Endothelial cell of umbilical vein (primary cell): ENCODE measurements at regions not wholly inside any gene's neighbourhood (a gene's known extent, or its start where the extent isn't known, plus 50 kb on each side); places are given as distances from the start of the nearest gene placed in this dataset.
A peak's percentile ranks its signal among the peaks of the same experiment; 100 is the strongest.

Experiments used
- BruUV-seq: library from RNA; stranded (reverse); fragments of 400-500 nt; replicated peaks from 2 replicates; lab custom pipeline; 2021; lab: Mats Ljungman, UMichigan
- CTCF ChIA-PET: fragments of 300-600, 350-600 bp; sonication (Branson Sonifier 250); formaldehyde crosslinking; loops from one replicate; lab custom pipeline; 2021; ENCODE audit warnings: antibody characterized with exemption, inconsistent platforms; lab: Charles Lee
- POLR2A ChIA-PET: fragments of 300-600, 350-600 bp; sonication (Branson Sonifier 250); formaldehyde crosslinking; loops from one replicate; lab custom pipeline; 2021; ENCODE audit warnings: antibody characterized with exemption, inconsistent platforms; lab: Charles Lee
- DNase-seq: peaks from one replicate; pipeline ENCODE4 v3.0.0-alpha.2; 2011; ENCODE audit warnings: low read depth, low spot score
- FAIRE-seq: peaks from 2 replicates; lab custom pipeline; 2011; peaks lifted over from hg19 to GRCh38; lab: Jason Lieb, UNC
- H2AFZ ChIP-seq: 2 replicates; pipeline ENCODE4 v1.6.0; 2012; ENCODE audit warnings: low read depth, low read length, control low read depth, inconsistent platforms
- H3K27ac ChIP-seq: 2 replicates; pipeline ENCODE4 v1.5.1; 2011; ENCODE audit warnings: low read depth, mild to moderate bottlenecking, control low read depth, low read length, moderate library complexity; ENCODE audit not compliant: insufficient read depth
- H3K27me3 ChIP-seq, 2 experiments: 2 replicates each; pipeline versions ENCODE4 v1.6.0 to v1.6.1; 2011; ENCODE audit warnings: low read length in 2 of 2, mixed read lengths in 1 of 2; ENCODE audit not compliant: control insufficient read depth in 2 of 2, insufficient read depth in 2 of 2
- H3K36me3 ChIP-seq, 2 experiments: 2 replicates in 1 of 2; 3 replicates in 1 of 2; pipeline ENCODE4 v1.5.1; 2011; ENCODE audit warnings: low read length in 2 of 2, mild to moderate bottlenecking in 1 of 2, moderate library complexity in 1 of 2; ENCODE audit not compliant: control insufficient read depth in 2 of 2, insufficient read depth in 2 of 2; ENCODE audit errors: extremely low read depth in 1 of 2
- H3K4me1 ChIP-seq: 3 replicates; pipeline ENCODE4 v1.5.1; 2011; ENCODE audit warnings: mild to moderate bottlenecking, low read length; ENCODE audit not compliant: control insufficient read depth, insufficient read depth; ENCODE audit errors: extremely low read depth
- H3K4me2 ChIP-seq: 2 replicates; pipeline ENCODE4 v1.6.1; 2011; ENCODE audit warnings: low read length, control low read depth, mixed read lengths; ENCODE audit not compliant: insufficient read depth
- H3K4me3 ChIP-seq, 3 experiments: fragments of 200-600 bp in 1 of 3; sonication (generic), shearing (Covaris generic) in 1 of 3; replicated peaks in 1 of 3; 2 replicates each; pipeline ENCODE4 v1.5.1; 2011 to 2016; ENCODE audit warnings: control low read depth in 3 of 3, low read length in 3 of 3, mild to moderate bottlenecking in 2 of 3, inconsistent platforms in 1 of 3, low read depth in 1 of 3, moderate library complexity in 1 of 3; ENCODE audit not compliant: insufficient read depth in 1 of 3
- H3K79me2 ChIP-seq: 2 replicates; pipeline ENCODE4 v1.6.0; 2012; ENCODE audit warnings: low read length, inconsistent platforms; ENCODE audit not compliant: control insufficient read depth, insufficient read depth
- H3K9ac ChIP-seq: replicated peaks from 2 replicates; pipeline ENCODE3; 2011; ENCODE audit warnings: low read length, control low read depth; ENCODE audit not compliant: insufficient read depth; ENCODE audit errors: extremely low read depth
- H3K9me1 ChIP-seq: replicated peaks from 3 replicates; pipeline ENCODE4 v1.6.0; 2011; ENCODE audit warnings: mild to moderate bottlenecking, low read length; ENCODE audit not compliant: control insufficient read depth, insufficient read depth; ENCODE audit errors: extremely low read depth
- H3K9me3 ChIP-seq: replicated peaks from 2 replicates; pipeline ENCODE4 v1.5.1; 2012; ENCODE audit warnings: low read length, inconsistent platforms; ENCODE audit not compliant: control insufficient read depth, insufficient read depth
- H4K20me1 ChIP-seq: replicated peaks from 2 replicates; pipeline ENCODE3; 2011; ENCODE audit warnings: mild to moderate bottlenecking, low read length; ENCODE audit not compliant: control insufficient read depth, insufficient read depth; ENCODE audit errors: extremely low read depth
- EZH2 ChIP-seq: IDR thresholded peaks from 2 replicates; pipeline ENCODE4 v1.6.1; 2012; ENCODE audit warnings: borderline replicate concordance, low read depth, mild to moderate bottlenecking, moderate library complexity, low read length, inconsistent platforms; ENCODE audit not compliant: severe bottlenecking
- FOS ChIP-seq: IDR thresholded peaks from 2 replicates; pipeline ENCODE4 v1.6.1; 2011; ENCODE audit warnings: mild to moderate bottlenecking, low read length, moderate library complexity, borderline replicate concordance; ENCODE audit not compliant: insufficient read depth
- POLR2AphosphoS5 ChIP-seq: IDR thresholded peaks from 2 replicates; pipeline ENCODE4 v1.6.1; 2012; ENCODE audit warnings: low read depth, mild to moderate bottlenecking, control low read depth, low read length, moderate library complexity; ENCODE audit not compliant: insufficient read depth
- dilution Hi-C: fragments of 300-500 bp; cut with MboI; formaldehyde crosslinking; loops from one replicate; pipeline ENCODE4 v1.15.0; 2019; ENCODE audit warnings: low sequenced_read_pairs; ENCODE audit not compliant: extremely low pct_ligation_motif_present
- intact Hi-C: fragments of 100-400 bp; cut with micrococcal nuclease; formaldehyde crosslinking; loops from one replicate; pipeline ENCODE4 v1.10.0; 2022

DNA sequence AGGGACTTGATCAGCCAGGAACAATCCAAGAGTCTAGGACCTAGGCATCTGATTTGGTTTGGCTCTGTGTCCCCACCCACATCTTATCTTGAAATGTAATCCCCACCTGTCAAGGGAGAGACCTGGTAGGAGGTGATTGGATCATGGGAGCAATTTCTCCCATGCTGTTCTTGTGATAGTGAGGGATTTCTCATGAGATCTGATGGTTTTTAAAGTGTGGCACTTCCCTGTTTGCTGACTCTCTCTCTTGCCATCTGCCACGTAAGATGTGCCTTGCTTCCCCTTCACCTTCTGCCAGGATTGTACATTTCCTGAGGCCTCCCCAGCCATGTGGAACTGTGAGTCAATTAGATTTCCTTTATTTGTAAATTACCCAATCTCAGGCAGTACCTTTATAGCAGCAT is 201.7 kb upstream of the ACTBL2 start:
- no peaks in the 10 kb centered on the region for H3K79me2 ChIP-seq
- intact Hi-C loops = no loop called here
- no peaks in the 10 kb centered on the region for H3K9me1 ChIP-seq
- no peaks in the 10 kb centered on the region for H3K36me3 ChIP-seq
- H3K9me3 ChIP-seq = no peaks in the 10 kb centered on the region
- H3K9ac ChIP-seq = no peak overlapping the region
- POLR2A ChIA-PET = no interaction called here
- no peak overlapping the region for H3K27ac ChIP-seq
- H3K4me1 ChIP-seq = peaks cover 5% of the 10 kb centered on the region
- no peak overlapping the region for H3K4me3 ChIP-seq
- peak overlapping the region; percentile 46 for H2AFZ ChIP-seq
- DNase-seq (peak; percentile 44), FAIRE-seq (no peak)
- no peaks in the 10 kb centered on the region for H3K27me3 ChIP-seq
- H3K4me2 ChIP-seq = no peak overlapping the region
- CTCF ChIA-PET = interaction anchor here (1.1 to 1.3 kb wide), 3 partner anchors 10 to 34 kb away, joined by 3 to 10 read pairs (median 3); no protein-coding TSS in a partner anchor
- dilution Hi-C loops = no loop called here
- no peaks in the 10 kb centered on the region for H4K20me1 ChIP-seq
- no TSS peak for BruUV-seq
- TF ChIP-seq FOS (peak; percentile 66), EZH2 (no peak)

DNA sequence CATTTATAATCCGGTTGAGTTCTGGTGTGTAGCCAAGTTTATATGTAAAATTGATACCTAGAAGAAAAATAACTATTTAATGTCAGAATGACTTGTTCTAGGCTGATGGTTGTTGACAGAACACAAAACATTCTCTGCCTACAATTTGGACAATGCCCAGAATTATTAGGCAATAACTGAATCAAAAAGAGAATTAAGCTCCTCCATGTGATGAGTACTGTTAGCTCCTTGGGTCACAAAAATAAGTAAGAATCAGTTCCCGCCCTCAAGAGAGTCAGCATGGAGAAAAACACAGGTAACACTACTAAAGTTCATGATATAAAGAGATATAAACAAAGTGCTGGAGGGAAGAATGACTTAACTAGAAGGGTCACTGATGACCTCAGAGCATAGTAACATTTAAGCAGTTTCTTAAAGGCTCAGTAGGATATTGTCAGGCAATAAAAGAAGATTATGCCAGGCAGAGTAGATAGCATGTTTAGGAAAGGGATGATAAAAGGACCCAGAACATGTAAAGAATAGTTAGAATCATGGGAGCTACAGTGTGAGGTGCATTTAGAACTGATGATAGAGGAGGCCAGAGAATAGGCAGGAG is 200.5 kb upstream of the ACTBL2 start:
- H3K27ac ChIP-seq = no peak overlapping the region
- H3K9me3 ChIP-seq = no peaks in the 10 kb centered on the region
- no peaks in the 10 kb centered on the region for H3K27me3 ChIP-seq
- peaks cover 5% of the 10 kb centered on the region for H3K4me1 ChIP-seq
- H2AFZ ChIP-seq = no peak overlapping the region
- BruUV-seq = no TSS peak
- intact Hi-C loops = no loop called here
- ChIA-PET POLR2A (no interaction called here), CTCF (interaction anchor here (1.3 to 2.3 kb wide), 2 partner anchors 12 to 33 kb away, joined by 3 to 13 read pairs; no protein-coding TSS in a partner anchor)
- TF ChIP-seq POLR2AphosphoS5 = no peak
- dilution Hi-C loops = no loop called here
- FAIRE-seq (no peak), DNase-seq (no peak)
- no peak overlapping the region for H3K4me3 ChIP-seq
- no peaks in the 10 kb centered on the region for H3K9me1 ChIP-seq
- no peak overlapping the region for H3K9ac ChIP-seq
- H4K20me1 ChIP-seq = no peaks in the 10 kb centered on the region
- no peaks in the 10 kb centered on the region for H3K36me3 ChIP-seq
- H3K79me2 ChIP-seq = no peaks in the 10 kb centered on the region
- H3K4me2 ChIP-seq = no peak overlapping the region
